ENCODE measurements at regions not wholly inside any gene's neighbourhood (a gene's known extent, or its start where the extent isn't known, plus 50 kb on each side); places are given as distances from the start of the nearest gene placed in this dataset.

- DNase-seq = no peak
These were observed 1010.1 kb upstream of the B3GALT2 start for GRCh38 chr1:194196562-194196961.

- DNase-seq = no peak
These were observed 1008.3 kb upstream of the B3GALT2 start for GRCh38 chr1:194194724-194195123.

GRCh38 chr1:194184974-194185373 is 998.6 kb upstream of the B3GALT2 start:
- DNase-seq = no peak

- DNase-seq = no peak
These were observed 998.0 kb upstream of the B3GALT2 start for GRCh38 chr1:194184425-194184824.

- no peak for DNase-seq
These were observed 995.4 kb upstream of the B3GALT2 start for GRCh38 chr1:194181845-194182244.

GRCh38 chr1:194176212-194176611 is 989.8 kb upstream of the B3GALT2 start:
- no peak for DNase-seq

GRCh38 chr1:194175251-194175650 is 988.8 kb upstream of the B3GALT2 start:
- DNase-seq = peak; percentile 15

- DNase-seq = no peak
These were observed 988.1 kb upstream of the B3GALT2 start for GRCh38 chr1:194174528-194174927.

GRCh38 chr1:194171596-194171995 is 985.2 kb upstream of the B3GALT2 start:
- no peak for DNase-seq

- peak; percentile 73 for DNase-seq
These were observed 981.7 kb upstream of the B3GALT2 start for GRCh38 chr1:194167956-194168640.

GRCh38 chr1:194164755-194165154 is 978.3 kb upstream of the B3GALT2 start:
- DNase-seq = no peak

GRCh38 chr1:194161591-194161990 is 975.2 kb upstream of the B3GALT2 start:
- peak; percentile 8 for DNase-seq

GRCh38 chr1:194159941-194160340 is 973.5 kb upstream of the B3GALT2 start:
- peak; percentile 18 for DNase-seq

GRCh38 chr1:194155962-194156361 is 969.5 kb upstream of the B3GALT2 start:
- DNase-seq = no peak

- no peak for DNase-seq
These were observed 964.6 kb upstream of the B3GALT2 start for GRCh38 chr1:194151056-194151455.

- no peak for DNase-seq
These were observed 963.8 kb upstream of the B3GALT2 start for GRCh38 chr1:194150242-194150641.

- DNase-seq = no peak
These were observed 946.7 kb upstream of the B3GALT2 start for GRCh38 chr1:194133152-194133551.

- no peak for DNase-seq
These were observed 931.7 kb upstream of the B3GALT2 start for GRCh38 chr1:194118086-194118485.

GRCh38 chr1:194117582-194117981 is 931.2 kb upstream of the B3GALT2 start:
- DNase-seq = no peak

- no peak for DNase-seq
These were observed 927.9 kb upstream of the B3GALT2 start for GRCh38 chr1:194114288-194114687.

GRCh38 chr1:194105381-194105780 is 919.0 kb upstream of the B3GALT2 start:
- DNase-seq = no peak

GRCh38 chr1:194104247-194104844 is 917.9 kb upstream of the B3GALT2 start:
- no peak for DNase-seq

- no peak for DNase-seq
These were observed 917.3 kb upstream of the B3GALT2 start for GRCh38 chr1:194103516-194104246.

GRCh38 chr1:194103101-194103500 is 916.7 kb upstream of the B3GALT2 start:
- DNase-seq = no peak

Measured in fibroblast of skin of right biceps (primary cell).